ENCODE measurements at regions not wholly inside any gene's neighbourhood (a gene's known extent, or its start where the extent isn't known, plus 50 kb on each side); places are given as distances from the start of the nearest gene placed in this dataset.

DNA sequence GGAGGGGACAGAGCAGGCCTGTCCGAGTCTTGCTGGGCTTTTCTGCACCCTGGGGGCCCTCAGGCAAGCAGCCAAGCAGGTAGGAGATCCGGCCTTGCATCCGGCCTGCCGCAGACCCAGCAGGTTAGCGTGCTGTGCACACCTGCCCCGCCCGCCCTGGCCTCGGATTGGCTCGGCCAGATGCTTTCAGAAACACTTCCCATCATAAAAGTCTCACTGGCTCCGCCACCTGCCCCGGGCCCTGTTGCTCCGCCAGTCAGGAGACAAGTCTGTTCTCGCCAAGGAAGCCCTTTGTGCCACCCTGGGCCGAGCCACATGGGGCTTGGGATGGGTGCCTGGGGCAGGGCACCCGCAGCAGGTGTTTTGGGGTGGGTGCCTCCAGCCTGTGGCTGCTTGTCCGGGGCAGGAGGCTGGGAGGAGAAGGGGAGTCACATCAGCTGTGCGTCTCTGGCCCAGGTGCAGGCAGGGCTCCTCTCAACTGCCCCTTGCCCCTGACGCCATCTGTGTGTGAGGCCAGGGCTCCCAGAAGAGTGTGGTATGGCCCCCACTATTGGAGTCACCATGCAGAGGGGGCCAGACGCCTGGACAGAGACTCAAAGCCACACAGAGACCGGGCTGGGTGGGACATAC lies 228.2 kb upstream of the GSE1 start:
- no peak for DNase-seq

DNA sequence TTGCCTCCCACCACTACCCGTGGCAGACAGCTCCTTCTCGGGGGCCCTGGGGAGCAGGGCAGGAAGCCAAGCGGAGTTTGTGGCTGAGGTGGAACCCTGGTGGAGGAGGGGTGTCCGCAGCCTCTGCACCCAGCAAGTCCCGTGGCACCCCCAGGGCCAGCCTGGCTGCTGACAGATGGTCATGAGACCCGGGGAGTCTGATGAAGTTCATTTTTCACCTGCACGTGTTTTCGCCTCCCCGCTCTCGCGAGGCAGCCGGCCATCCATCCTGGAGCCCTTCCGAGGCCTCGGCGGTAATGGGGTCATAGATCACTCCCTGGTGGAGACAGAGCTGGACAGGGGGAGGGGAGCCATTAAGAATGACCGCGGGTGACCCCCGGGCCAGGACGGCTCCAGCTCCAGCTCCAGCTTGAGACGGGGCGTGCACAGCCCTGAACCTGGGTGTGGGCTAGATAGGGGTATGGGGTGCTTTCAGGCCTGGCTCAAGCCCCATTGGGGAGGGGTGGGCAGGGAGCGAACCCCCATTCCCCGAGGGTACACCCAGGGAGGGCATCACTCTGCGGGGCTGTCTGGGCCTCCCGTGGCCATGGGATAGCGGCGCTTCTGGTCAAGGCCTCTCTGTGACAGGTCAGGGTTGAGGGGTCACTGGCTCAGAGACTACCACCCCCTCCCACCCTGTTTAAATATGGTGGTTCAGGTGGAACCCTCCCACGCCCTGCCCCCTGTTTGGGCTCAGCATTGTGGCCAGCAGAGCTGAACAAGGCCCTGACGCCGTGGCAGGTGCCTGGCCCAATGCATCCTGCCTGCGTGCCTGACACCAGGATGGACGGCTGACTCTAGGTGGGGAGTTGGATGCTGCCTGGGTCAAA lies 227.4 kb upstream of the GSE1 start:
- DNase-seq: no peak

DNA sequence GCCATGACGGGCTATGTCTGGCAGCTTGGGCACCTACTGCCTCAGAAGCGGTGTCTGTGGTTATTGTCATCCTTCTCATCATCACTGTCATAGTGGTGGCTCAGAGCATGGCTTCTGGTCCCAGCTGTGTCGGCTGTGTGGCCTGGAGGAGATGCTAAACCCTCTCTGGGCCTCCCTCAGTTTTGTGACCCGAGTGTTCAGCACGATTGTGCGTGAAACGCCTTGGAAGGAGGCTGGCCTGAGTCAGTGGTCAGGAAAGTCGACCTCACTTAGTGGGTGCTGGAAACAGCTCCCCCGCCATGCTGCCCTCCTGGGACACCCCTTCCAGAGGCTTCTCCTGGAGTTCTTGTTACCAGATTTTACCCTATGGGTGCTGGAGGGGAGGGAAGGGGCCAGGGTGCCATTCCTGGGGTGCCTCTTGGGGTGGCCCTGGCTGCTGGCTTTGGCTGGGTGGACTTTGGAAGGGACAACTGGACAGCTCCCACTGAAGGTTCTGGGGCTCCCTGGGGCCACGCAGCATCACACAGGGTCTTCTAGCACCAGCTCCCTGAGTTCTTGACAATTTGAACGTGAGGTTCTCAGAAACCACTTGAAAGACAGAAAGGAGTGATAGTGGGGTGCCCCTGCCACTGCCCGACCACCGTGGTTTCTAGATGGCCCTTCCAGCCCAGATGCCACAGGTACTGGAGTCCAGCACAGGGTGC lies 226.5 kb upstream of the GSE1 start:
- no peak for DNase-seq

DNA sequence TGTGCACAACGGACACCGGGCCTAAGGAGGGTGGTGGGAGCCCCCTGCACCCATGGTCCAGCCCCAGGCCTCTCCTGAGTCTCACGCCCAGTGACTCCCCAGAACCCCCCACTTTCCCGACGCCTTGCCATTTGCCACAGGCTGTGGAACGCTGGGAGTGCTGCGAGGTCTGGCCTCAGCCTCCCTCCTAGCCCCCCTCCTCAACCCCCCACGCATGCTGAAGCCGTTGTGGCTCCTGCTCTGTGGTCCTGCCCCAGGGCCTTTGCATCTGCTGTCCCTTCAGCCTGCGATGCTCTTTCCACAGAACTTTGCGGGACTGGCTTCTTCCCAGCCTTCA lies 226.0 kb upstream of the GSE1 start:
- DNase-seq: no peak

DNA sequence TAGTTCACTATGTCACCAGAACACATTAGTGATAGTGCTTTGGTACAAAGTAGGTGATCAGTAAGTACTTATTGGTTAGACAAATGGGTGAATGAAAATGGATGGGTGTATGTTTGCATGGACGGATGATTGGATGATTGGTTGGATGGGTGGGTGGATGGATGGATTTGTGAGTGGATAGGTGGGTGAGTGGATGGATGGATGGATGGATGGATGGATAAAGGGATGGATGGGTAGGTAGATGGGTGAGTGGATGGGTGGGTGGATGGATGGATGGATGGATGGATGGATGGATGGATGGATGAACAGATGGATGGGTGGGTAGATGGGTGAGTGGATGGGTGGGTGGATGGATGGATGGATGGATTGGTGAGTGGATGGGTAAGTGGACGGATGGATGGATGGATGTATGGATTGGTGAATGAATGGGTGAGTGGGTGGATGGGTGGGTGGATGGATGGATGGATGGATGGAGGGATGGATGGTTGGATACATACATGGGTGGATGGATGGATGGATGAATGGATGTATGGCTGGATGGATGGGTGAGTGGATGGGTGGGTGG lies 225.3 kb upstream of the GSE1 start:
- DNase-seq: no peak

DNA sequence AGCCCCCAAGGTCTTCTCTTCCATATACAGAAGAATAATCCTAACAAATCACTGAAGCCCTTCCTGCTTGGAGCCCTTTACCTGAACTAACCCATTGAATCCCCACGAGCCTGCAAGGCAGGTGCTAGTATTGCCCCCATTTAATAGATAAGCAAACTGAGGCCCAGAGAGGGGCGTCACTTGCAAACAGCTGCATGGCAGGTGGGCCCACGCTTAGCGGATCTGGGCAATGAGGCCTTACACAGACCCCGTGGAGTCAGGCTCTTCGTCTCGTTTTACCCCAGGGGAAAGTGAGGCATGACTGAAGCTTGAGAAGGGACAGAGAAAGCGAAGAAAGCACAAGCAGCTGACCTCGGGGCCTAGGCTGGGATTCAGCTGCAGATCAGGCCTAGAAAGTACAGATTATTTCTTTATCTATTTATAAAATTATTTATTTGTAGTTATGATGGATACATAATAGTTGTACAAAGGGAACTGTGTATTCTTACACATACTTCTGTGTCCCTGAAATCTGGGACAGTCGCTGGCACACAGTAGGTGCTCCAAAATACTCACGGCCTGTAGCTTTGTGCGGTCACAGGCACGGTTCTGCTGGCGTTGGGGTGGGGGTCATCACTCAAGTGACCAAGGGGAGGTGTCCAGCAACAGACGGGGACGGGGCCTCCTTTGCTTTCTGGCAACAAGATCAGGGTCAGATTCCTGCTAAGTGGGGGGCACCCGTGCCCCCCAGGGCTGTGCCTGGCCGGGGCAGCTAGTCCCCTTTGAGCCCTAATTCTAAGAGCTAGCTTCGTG lies 223.2 kb upstream of the GSE1 start:
- DNase-seq: no peak

DNA sequence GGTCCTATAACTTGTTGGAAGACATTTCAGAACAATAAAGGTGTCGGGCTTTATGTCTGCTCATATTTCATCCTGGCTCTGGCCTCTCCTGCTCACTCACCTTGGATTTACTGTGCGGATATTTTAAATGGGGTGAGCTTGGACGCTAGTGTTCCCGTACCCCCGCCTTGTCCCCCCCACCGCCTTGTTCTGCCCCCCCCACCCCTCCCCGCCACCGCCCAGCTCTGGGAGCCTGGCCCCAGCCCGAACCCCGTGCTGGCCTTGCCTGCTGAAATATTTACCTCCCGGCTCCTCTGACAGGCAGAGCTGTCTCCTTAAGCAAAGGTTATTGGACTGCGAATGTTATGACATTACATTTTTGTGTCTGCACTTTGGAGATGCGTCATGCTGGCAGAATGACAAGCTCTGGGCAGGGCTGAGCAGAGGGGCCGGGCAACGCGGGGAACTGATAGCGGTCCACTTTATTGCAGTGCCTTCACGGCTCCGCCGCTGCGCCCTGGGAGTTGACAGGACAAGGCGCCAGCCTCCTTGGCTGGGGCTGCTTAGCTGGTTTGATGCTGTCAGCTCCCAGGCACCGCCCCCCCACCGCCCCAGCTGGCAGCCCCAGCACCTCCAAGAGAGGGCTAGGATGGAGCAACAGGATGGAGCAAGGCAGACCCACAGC lies 222.5 kb upstream of the GSE1 start:
- no peak for DNase-seq

DNA sequence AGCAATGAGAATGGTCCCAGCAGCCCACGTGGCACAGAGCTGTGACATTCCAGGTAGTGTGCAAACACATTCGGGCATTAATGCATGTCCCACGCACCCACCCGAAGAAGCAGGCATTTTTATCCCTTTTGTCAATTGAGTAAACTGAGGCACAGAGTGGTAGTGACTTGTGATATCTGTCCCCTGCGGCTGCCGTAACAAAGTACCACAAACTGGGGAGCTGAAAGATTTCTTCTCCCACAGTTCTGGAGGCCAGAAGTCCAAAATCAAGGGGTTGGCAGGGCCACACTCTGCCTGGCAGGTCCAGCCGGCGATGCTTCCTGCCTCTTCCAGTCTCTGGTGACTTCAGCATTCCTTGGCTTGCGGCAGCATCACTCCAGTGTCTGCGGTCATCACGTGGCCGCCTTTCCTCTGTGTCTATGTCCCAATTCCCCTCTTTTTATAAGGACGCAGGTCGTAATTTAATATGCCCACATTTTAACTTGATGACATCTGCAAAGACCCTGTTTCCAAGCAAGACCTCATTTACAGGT lies 221.9 kb upstream of the GSE1 start:
- no peak for DNase-seq

DNA sequence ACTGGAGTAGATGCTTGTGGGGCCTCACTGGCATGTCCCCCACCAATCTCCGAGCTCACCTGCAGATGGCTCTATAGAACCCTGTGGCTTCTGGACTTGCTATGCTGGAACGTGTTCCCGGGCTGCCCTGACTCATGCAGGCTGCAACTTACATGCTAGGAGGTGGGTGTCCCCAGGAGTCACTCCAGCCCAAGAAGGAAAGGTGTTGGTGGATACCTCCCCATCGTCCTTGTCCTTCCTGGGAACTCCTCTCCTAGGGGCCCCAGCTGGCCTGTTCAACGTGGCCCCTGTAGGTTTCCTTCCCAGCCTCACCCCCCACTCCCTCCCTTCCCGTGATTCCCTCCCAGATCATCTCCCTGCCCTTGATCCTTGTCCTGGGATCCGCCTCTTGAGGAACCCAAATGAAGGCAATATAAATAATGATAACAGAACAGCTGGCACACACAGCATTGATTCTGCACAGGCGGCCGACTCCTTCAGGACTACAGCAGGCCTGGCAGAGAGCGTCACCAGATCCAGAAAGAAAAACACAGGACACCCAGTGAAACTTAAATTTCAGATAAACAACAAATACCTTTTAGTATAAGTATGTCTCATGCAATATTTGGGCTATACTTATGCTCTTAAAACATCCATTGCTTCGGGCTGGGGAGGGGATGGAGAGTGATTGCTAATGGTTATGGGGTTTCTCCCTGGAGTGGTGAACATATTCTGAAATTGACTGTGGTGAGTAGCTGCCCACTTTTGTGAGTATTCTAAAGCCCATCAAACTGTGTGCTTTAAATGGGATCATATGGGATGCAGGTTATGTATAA lies 221.1 kb upstream of the GSE1 start:
- no peak for DNase-seq

DNA sequence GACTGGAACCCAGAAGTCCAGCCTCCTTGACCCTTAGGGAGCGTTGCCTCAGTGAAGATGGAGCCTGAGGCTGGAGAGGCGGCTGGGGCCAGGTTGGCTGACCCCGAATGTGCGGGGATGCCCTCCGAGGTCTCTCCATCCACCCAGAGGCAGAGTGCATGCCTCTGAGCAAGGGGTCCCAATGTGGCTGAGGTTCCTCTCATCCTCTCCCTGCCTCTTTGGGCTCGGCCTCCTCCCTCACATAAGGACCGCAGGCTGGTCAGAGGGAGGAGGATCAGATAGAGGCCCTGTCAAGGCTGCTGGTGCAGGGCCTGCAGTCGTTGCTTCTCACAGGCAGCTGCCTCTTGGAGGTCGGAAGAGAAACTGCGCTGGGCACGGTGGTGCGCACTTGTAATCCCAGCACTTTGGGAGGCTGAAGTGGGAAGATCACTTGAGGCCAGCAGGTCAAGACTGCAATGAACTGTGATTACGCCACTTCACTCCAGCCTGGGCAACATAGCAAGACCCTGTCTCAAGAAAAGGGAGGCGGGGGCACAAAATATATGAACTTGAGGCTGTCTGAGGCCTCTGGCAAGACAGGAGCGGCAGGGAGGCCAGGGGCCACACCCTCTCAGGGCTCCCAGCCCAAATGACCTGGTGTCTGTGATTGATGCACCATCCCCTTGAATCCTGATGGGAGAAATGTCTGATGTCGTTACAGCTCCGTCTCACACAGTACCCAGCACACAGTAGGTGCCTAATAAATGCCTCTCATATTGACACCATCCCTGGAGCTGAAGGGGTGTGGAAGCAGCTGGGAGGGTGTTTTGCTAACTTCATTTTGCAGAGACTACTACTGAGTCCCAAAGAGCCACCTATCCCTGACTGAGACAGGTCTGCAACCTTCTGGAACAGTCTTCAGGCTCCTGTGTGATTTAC lies 220.1 kb upstream of the GSE1 start:
- DNase-seq: no peak

DNA sequence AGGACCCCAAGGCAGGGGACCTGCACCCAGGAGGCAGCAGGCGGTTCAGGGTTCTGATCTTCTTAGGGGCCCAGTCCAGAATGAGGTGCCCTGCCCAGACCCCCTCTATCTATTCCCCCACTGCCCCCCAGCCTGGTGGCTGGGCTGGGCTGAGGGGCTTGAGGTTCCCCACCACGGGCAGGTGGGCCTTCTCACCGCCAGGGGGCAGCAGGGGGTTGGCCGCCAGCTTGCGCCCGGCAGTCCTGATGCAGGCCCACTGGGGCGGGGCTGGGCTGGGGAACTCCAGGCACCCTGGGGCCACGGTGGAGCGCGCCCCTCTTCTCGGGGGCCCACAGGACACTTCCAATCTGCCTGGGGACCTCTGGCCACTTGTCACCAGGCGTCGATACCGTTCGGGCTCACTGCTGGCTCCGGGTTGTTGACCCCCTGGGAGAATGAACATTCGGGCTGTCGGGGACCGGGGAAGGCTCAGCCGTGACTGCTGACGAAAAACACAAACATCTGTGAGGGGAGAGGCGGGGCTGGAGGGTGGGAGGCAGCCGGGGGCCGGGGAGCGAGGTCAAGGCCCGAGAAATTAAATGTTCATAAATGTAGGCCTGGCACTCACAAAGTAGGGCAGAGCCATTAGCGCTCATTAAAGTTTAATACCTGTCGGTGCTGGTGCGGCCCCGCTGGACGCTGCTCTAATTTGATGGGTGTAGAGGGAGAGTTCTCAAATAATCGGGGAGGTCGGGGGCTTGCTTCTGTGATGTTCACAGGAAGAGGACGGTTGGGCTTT lies 219.3 kb upstream of the GSE1 start:
- peak; percentile 73 for DNase-seq

DNA sequence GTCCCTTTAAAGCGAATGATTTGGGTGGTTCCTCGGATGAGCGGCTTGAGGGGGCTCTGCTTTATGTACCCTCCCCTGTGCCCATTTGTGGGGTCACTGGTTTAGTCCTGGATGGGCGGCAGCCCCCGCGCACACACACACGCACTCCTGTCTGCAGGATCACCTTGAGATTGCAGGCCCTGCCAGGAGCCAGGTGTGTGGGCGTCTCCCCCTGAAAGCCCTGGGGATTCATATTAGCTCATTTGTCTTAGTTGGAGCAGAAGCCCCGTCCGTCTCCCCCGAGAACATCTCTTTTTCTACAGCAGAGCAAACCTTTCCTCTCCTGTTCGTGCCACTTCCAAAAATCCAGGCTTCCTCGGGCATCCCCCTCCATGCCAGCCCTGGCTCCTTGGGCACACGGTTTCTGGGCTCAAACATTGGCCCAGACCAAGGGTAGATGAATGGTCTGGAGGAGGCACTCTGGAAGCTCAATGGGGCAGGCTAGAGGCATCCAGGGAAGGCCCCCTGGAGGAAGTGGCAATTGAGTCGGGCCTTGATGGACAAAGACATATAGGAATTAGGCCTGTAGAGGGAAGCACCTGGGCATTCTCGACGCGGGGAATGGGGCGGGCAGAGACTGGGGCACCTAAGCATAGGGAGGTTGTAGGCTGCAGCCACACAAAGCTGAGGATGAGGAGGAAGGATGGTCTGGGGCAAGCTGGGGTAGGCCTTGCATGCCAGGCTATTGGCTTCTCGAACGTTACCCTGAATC lies 218.5 kb upstream of the GSE1 start:
- no peak for DNase-seq

DNA sequence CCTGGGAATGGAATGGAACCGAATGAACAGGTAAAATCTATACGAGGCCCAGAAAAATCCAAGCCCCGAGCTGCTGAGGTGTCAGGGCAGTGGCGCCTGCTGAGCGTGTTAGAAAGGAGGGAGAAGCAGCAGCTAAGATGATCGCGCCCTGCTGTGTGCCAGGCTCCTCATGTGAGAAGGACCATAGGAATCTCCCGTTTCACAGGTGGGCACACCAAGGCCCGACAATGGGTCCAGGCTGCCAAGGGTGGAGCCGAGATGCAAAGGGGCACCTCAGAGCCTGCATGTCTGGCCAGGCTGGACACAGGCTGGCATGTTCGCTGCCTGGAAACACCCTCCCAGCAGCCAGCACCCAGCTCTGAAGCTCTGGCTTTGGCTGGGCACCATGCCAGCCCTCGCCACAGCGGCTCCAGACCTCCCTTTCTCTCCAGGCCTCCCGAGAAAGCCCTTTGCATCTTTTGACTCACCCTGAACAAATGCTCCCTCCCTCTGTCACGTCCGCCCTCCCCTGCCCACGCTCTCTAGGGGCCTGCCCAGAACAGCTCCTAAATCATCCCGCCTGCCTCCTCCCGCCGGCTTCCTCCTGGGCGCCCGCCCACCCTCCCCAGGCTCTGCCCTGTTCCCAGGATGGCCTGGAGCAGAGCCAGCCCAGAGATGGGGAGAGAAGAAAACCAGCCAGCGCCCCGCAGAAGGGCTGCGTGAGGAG lies 217.8 kb upstream of the GSE1 start:
- DNase-seq: peak; percentile 85

DNA sequence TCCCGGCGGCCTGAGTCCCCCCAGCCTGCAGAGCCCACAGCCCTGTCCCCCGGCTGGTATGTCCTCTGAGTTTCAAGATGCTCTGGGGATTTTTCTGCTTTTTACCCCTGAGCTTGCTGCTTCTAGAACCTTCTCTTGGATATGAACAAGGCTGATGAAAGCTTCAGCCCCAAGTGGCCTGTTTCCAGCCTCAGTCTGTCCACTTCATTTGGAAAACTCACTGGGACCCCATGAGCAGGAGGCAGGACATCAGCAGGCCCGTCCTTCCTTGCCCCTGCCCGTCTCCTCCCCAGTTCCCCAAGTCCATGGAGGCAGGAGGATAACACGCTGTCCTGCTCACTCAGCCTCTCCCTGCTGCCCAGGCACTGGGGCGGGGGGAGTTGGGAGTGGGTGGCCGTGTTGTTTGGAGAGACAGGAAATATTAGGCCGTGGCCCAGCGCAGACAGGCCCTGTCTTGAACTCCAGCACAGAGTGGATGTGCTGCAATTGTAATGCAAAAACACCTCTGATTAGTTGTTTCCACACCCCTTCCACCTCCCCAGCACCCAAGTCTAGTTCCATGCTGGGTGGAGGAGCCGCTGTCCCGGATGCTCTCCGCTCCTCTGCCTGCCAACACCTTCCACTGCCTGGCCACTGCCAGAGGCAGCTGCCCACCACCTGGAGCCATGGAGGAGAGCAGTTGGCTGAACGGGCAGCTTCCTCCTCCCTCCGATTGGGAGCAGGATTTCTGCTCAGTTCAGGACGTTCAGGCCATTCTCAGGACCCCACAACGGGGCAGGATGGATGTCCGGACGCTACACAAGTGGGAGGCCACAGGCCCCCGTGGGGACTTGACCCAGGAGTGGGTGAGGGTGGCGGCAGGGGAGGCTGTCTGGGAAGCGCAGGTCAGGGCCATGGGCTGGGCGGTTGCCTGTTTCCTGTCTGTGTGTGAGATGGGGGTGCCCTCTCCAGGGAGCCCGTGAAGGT lies 216.9 kb upstream of the GSE1 start:
- DNase-seq: no peak

DNA sequence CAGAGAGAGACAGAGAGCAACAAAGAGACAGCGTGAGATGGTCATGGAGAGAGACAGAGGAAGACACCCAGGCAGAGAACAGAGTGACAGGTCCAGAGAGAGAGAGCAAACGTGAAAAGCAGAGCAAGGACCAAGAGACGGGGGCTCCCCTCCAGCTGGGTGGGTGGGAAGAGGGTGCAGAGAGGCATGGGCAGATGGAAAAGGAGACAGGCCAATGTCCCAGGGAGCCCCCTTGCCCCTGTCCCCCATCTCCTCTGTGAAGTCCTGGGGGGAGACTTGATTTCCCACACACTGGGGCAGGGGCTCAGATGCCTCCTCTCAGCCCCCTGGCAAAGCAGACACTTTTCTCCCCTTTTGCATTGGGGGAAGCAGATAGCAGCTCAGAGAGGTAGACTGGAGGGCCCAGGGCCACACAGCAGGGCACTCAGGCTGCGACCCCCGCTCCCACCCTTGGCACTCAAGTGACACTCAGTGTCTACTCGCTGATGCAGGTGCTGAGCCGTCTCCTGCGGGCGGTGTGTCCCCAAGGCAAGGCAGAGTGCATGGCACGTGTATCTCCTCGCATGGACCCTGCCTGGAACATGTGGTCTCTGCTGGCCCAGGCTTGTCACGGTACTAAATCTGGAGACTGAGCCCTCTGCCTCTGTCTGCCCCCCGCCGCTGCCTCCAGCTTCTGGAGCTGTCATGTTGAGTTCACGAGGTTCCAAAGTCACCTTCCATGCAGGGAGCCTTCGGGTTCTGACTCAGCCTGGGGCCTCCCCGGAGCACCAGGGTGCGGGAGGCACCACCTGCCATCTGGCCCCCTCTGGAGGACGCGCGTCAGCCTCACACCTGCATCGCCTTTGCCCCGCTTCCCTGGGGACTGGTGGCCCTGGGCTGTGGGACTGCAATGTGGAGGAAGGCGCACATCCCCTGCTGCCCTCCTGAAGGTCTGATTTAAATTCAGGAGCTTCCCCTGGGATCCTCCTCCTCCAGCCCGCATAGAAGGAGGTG lies 215.9 kb upstream of the GSE1 start:
- no peak for DNase-seq

All from suppressor macrophage treated with lipopolysaccharide for 4 hours (primary cell).